HEK293 (cell line): ENCODE measurements at regions not wholly inside any gene's neighbourhood (a gene's known extent, or its start where the extent isn't known, plus 50 kb on each side); places are given as distances from the start of the nearest gene placed in this dataset.

ENCODE experiments used
- ATF2 ChIP-seq: fragments of 450-650 bp; formaldehyde crosslinking; IDR thresholded peaks from 2 replicates; pipeline ENCODE4 v1.5.1; 2016; ENCODE audit warnings: missing biosample characterization, missing genetic modification characterization, low read depth
- KLF10 ChIP-seq: fragments of 450-650 bp; IDR thresholded peaks from 2 replicates; pipeline ENCODE4 v1.5.1; 2018; ENCODE audit warnings: missing biosample characterization, mild to moderate bottlenecking, missing genetic modification characterization
- KLF8 ChIP-seq: fragments of 450-650 bp; formaldehyde crosslinking; IDR thresholded peaks from 2 replicates; pipeline ENCODE4 v1.5.1; 2016; ENCODE audit warnings: missing biosample characterization, missing genetic modification characterization
- PRDM10 ChIP-seq: fragments of 450-650 bp; formaldehyde crosslinking; IDR thresholded peaks from 2 replicates; pipeline ENCODE4 v1.5.1; 2016; ENCODE audit warnings: missing biosample characterization, missing genetic modification characterization
- REST ChIP-seq: fragments of 450-650 bp; formaldehyde crosslinking; IDR thresholded peaks from 2 replicates; pipeline ENCODE4 v1.5.1; 2016; ENCODE audit warnings: missing biosample characterization, missing genetic modification characterization
- SP3 ChIP-seq: fragments of 450-650 bp; formaldehyde crosslinking; IDR thresholded peaks from 2 replicates; pipeline ENCODE4 v1.5.1; 2016; ENCODE audit warnings: missing biosample characterization, missing genetic modification characterization
- TCF7L2 ChIP-seq: IDR thresholded peaks from 2 replicates; pipeline ENCODE4 v1.6.1; 2011; ENCODE audit warnings: low read depth, mild to moderate bottlenecking, inconsistent platforms, low read length, moderate library complexity, borderline replicate concordance
- TRIM28 ChIP-seq: IDR thresholded peaks from 2 replicates; pipeline ENCODE4 v1.6.1; 2011; ENCODE audit warnings: low read length, control low read depth, borderline replicate concordance
- ZBTB20 ChIP-seq: fragments of 450-650 bp; formaldehyde crosslinking; IDR thresholded peaks from 2 replicates; pipeline ENCODE4 v1.5.1; 2016; ENCODE audit warnings: missing biosample characterization, missing genetic modification characterization
- ZBTB7A ChIP-seq: fragments of 450-650 bp; formaldehyde crosslinking; IDR thresholded peaks from 2 replicates; pipeline ENCODE4 v1.5.1; 2016; ENCODE audit warnings: low read depth, missing biosample characterization, missing genetic modification characterization
- ZEB2 ChIP-seq: fragments of 450-650 bp; formaldehyde crosslinking; IDR thresholded peaks from 2 replicates; pipeline ENCODE4 v1.5.1; 2016; ENCODE audit warnings: missing biosample characterization, missing genetic modification characterization
- ZNF121 ChIP-seq: fragments of 450-650 bp; formaldehyde crosslinking; IDR thresholded peaks from 2 replicates; pipeline ENCODE4 v1.5.1; 2016; ENCODE audit warnings: missing biosample characterization, missing genetic modification characterization
- ZNF138 ChIP-seq: fragments of 450-650 bp; formaldehyde crosslinking; IDR thresholded peaks from 2 replicates; pipeline ENCODE4 v1.5.1; 2016; ENCODE audit warnings: missing biosample characterization, missing genetic modification characterization, borderline replicate concordance
- ZNF157 ChIP-seq: fragments of 450-650 bp; formaldehyde crosslinking; IDR thresholded peaks from 2 replicates; pipeline ENCODE4 v1.5.1; 2016; ENCODE audit warnings: missing biosample characterization, missing genetic modification characterization
- ZNF174 ChIP-seq: fragments of 450-650 bp; formaldehyde crosslinking; IDR thresholded peaks from 2 replicates; pipeline ENCODE4 v1.5.0; 2017; ENCODE audit warnings: missing biosample characterization, mild to moderate bottlenecking, missing genetic modification characterization
- ZNF184 ChIP-seq: fragments of 450-650 bp; IDR thresholded peaks from 2 replicates; pipeline ENCODE4 v1.5.1; 2018; ENCODE audit warnings: missing biosample characterization, mild to moderate bottlenecking, missing genetic modification characterization
- ZNF292 ChIP-seq: fragments of 450-650 bp; formaldehyde crosslinking; IDR thresholded peaks from 2 replicates; pipeline ENCODE4 v1.5.1; 2016; ENCODE audit warnings: low read depth, missing biosample characterization, missing genetic modification characterization, borderline replicate concordance
- ZNF404 ChIP-seq: fragments of 450-650 bp; formaldehyde crosslinking; IDR thresholded peaks from 2 replicates; pipeline ENCODE4 v1.5.1; 2017; ENCODE audit warnings: missing biosample characterization, missing genetic modification characterization
- ZNF488 ChIP-seq: fragments of 450-650 bp; formaldehyde crosslinking; IDR thresholded peaks from 2 replicates; pipeline ENCODE4 v1.5.1; 2016; ENCODE audit warnings: missing biosample characterization, missing genetic modification characterization
- ZNF521 ChIP-seq: fragments of 450-650 bp; formaldehyde crosslinking; IDR thresholded peaks from 2 replicates; pipeline ENCODE4 v1.5.1; 2017; ENCODE audit warnings: missing biosample characterization, mild to moderate bottlenecking, missing genetic modification characterization
- ZNF544 ChIP-seq: fragments of 450-650 bp; formaldehyde crosslinking; IDR thresholded peaks from 2 replicates; pipeline ENCODE4 v1.5.0; 2017; ENCODE audit warnings: missing biosample characterization, missing genetic modification characterization
- ZNF549 ChIP-seq: fragments of 450-650 bp; IDR thresholded peaks from 2 replicates; pipeline ENCODE4 v1.5.1; 2018; ENCODE audit warnings: missing biosample characterization, missing genetic modification characterization, mild to moderate bottlenecking, inconsistent platforms, moderate library complexity
- ZNF580 ChIP-seq: fragments of 450-650 bp; formaldehyde crosslinking; IDR thresholded peaks from 2 replicates; pipeline ENCODE4 v1.5.1; 2016; ENCODE audit warnings: missing biosample characterization, missing genetic modification characterization
- ZNF629 ChIP-seq: fragments of 450-650 bp; formaldehyde crosslinking; IDR thresholded peaks from 2 replicates; pipeline ENCODE4 v1.5.1; 2017; ENCODE audit warnings: missing biosample characterization, missing genetic modification characterization
- ZNF645 ChIP-seq: fragments of 450-650 bp; formaldehyde crosslinking; IDR thresholded peaks from 2 replicates; pipeline ENCODE4; 2016; ENCODE audit warnings: missing biosample characterization, missing genetic modification characterization
- ZNF670 ChIP-seq: fragments of 450-650 bp; formaldehyde crosslinking; IDR thresholded peaks from 2 replicates; pipeline ENCODE4 v1.5.1; 2016; ENCODE audit warnings: missing biosample characterization, missing genetic modification characterization, low read depth
- ZNF830 ChIP-seq: fragments of 450-650 bp; IDR thresholded peaks from 2 replicates; pipeline ENCODE4 v1.5.0; 2018; ENCODE audit warnings: missing biosample characterization, missing genetic modification characterization, low read depth, mild to moderate bottlenecking, moderate library complexity
- ZXDB ChIP-seq: fragments of 450-650 bp; formaldehyde crosslinking; IDR thresholded peaks from 2 replicates; pipeline ENCODE4 v1.5.1; 2016; ENCODE audit warnings: missing biosample characterization, missing genetic modification characterization

- TF ChIP-seq REST (0 out of 2 replicates have a peak, but pooled peaks have one; percentile 13), ZNF544 (tag by site-specific recombination) (no peak), ZXDB (tag by site-specific recombination) (peak; percentile 63; the same call in 1 of the 2 replicates), KLF10 (tag by site-specific recombination) (peak; percentile 71), ZNF645 (tag by site-specific recombination) (no peak), ZNF121 (tag by site-specific recombination) (no peak), ZNF629 (tag by site-specific recombination) (peak; percentile 53), TCF7L2 (no peak), ZNF521 (tag by site-specific recombination) (no peak), PRDM10 (tag by site-specific recombination) (peak; percentile 67), ZNF488 (tag by site-specific recombination) (no peak), ZBTB20 (peak; percentile 55; the same call in 1 of the 2 replicates), ZNF157 (tag by site-specific recombination) (no peak), ZBTB7A (0 out of 2 replicates have a peak, but pooled peaks have one; percentile 20), ZNF292 (tag by site-specific recombination) (no peak), ZNF138 (no peak), ZNF830 (tag by site-specific recombination) (peak; percentile 63; the same call in 1 of the 2 replicates), ZNF670 (tag by site-specific recombination) (no peak), KLF8 (tag by site-specific recombination) (peak; percentile 67), ZNF404 (tag by site-specific recombination) (no peak; the same call in 1 of the 2 replicates), ZNF174 (no peak; the same call in 1 of the 2 replicates), ATF2 (tag by site-specific recombination) (peak; percentile 34; the same call in 1 of the 2 replicates), ZEB2 (peak; percentile 97), ZNF580 (tag by site-specific recombination) (peak; percentile 79), TRIM28 (peak; percentile 93), ZNF549 (peak; percentile 60; the same call in 1 of the 2 replicates), ZNF184 (peak; percentile 77; the same call in 1 of the 2 replicates), SP3 (tag by site-specific recombination) (0 out of 2 replicates have a peak, but pooled peaks have one; percentile 31)
Measured at GRCh38 chr6:27547157-27548075, 74.5 kb upstream of the ZNF184 start (continued).
